C4-2B (cell line): ENCODE measurements at regions not wholly inside any gene's neighbourhood (a gene's known extent, or its start where the extent isn't known, plus 50 kb on each side); places are given as distances from the start of the nearest gene placed in this dataset.

ENCODE experiments used
- ZFX ChIP-seq: fragments of 450-650 bp; IDR thresholded peaks from 2 replicates; pipeline ENCODE4 v1.6.1; 2017
- TF ChIP-seq, protein P1 (sequence below): fragments of 450-650 bp; conservative IDR thresholded peaks from 2 replicates; pipeline ENCODE4 v1.5.1; 2017; ENCODE audit warnings: mild to moderate bottlenecking

- TF ChIP-seq, protein P1, sequence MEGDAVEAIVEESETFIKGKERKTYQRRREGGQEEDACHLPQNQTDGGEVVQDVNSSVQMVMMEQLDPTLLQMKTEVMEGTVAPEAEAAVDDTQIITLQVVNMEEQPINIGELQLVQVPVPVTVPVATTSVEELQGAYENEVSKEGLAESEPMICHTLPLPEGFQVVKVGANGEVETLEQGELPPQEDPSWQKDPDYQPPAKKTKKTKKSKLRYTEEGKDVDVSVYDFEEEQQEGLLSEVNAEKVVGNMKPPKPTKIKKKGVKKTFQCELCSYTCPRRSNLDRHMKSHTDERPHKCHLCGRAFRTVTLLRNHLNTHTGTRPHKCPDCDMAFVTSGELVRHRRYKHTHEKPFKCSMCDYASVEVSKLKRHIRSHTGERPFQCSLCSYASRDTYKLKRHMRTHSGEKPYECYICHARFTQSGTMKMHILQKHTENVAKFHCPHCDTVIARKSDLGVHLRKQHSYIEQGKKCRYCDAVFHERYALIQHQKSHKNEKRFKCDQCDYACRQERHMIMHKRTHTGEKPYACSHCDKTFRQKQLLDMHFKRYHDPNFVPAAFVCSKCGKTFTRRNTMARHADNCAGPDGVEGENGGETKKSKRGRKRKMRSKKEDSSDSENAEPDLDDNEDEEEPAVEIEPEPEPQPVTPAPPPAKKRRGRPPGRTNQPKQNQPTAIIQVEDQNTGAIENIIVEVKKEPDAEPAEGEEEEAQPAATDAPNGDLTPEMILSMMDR: no peak
- no peak for TF ChIP-seq ZFX
These were observed 767.1 kb upstream of the PRMT6 start for GRCh38 chr1:106289265-106289928.
